Peyer's patch (tissue), 4 donors: ENCODE measurements at regions not wholly inside any gene's neighbourhood (a gene's known extent, or its start where the extent isn't known, plus 50 kb on each side); places are given as distances from the start of the nearest gene placed in this dataset.

Experiments
- POLR2A ChIP-seq, 2 donors: fragments of 450-650 bp; IDR thresholded peaks; one replicate each; pipeline ENCODE4 v1.5.1; 2017; ENCODE audit warnings: antibody characterized with exemption in 2 of 2, mild to moderate bottlenecking in 2 of 2, moderate library complexity in 2 of 2
- TF ChIP-seq, protein P1 (sequence below), 6 experiments: fragments of 450-650 bp in 4 of 6; fragments of 200-600 bp in 2 of 6; sonication (generic) in 1 of 6; IDR thresholded peaks; one replicate each; pipeline ENCODE4 v1.5.1; 2017 to 2019; ENCODE audit warnings: antibody characterized with exemption in 6 of 6, mild to moderate bottlenecking in 3 of 6, moderate library complexity in 1 of 6

DNA sequence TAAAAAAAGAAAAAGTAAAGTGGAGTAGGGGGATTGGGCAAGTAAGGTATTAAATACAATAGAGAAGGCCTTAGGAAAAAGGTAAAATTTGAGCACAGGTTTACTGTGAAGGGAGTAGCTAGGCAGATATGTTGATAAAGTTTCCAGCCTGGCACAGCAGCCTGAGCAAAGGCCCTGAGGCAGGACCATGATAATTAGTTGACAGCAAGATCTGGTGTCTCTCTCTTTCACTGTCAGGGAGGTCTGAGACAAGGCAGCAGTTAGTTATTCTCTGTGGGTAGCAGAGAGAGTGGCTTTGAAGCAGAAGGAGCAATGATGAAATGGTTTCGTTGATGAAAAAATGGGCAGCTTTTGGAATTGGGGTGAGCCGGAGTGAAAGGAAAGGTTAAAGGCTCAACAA, 119.5 kb downstream of the KDR start:
- TF ChIP-seq, protein P1, sequence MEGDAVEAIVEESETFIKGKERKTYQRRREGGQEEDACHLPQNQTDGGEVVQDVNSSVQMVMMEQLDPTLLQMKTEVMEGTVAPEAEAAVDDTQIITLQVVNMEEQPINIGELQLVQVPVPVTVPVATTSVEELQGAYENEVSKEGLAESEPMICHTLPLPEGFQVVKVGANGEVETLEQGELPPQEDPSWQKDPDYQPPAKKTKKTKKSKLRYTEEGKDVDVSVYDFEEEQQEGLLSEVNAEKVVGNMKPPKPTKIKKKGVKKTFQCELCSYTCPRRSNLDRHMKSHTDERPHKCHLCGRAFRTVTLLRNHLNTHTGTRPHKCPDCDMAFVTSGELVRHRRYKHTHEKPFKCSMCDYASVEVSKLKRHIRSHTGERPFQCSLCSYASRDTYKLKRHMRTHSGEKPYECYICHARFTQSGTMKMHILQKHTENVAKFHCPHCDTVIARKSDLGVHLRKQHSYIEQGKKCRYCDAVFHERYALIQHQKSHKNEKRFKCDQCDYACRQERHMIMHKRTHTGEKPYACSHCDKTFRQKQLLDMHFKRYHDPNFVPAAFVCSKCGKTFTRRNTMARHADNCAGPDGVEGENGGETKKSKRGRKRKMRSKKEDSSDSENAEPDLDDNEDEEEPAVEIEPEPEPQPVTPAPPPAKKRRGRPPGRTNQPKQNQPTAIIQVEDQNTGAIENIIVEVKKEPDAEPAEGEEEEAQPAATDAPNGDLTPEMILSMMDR (IDR thresholded peaks at IDR 0.05): no peak
- no peak for TF ChIP-seq POLR2A (IDR thresholded peaks at IDR 0.05)
